Uterus (tissue), 3 donors: ENCODE measurements at regions not wholly inside any gene's neighbourhood (a gene's known extent, or its start where the extent isn't known, plus 50 kb on each side); places are given as distances from the start of the nearest gene placed in this dataset.
A peak's percentile ranks its signal among the peaks of the same experiment; 100 is the strongest.

Experiments
- DNase-seq, 2 donors: peaks; one replicate each; pipeline ENCODE4 v3.0.0-alpha.2; 2019 to 2020
- H3K27ac ChIP-seq, 2 donors: fragments of 200-600 bp; sonication (generic); 1 replicate in 1 of 2; 2 replicates in 1 of 2; pipeline ENCODE4 v1.5.1; 2016 to 2018
- H3K27me3 ChIP-seq, 2 donors: fragments of 200-600 bp; sonication (generic); one replicate each; pipeline ENCODE4 v1.5.1; 2018 to 2019; ENCODE audit warnings: control low read depth in 1 of 2
- H3K36me3 ChIP-seq, 2 donors: fragments of 200-600 bp; sonication (generic); one replicate each; pipeline ENCODE4 v1.5.1; 2019; ENCODE audit warnings: control low read depth in 1 of 2
- H3K4me1 ChIP-seq, 2 donors: fragments of 200-600 bp; sonication (generic); one replicate each; pipeline ENCODE4 v1.5.1; 2018 to 2019; ENCODE audit warnings: control low read depth in 1 of 2
- H3K4me3 ChIP-seq, 2 donors: fragments of 200-600 bp; sonication (generic); 1 replicate in 1 of 2; 2 replicates in 1 of 2; pipeline ENCODE4 v1.5.1; 2018 to 2019; ENCODE audit warnings: mild to moderate bottlenecking in 1 of 2
- H3K9me3 ChIP-seq, 2 donors: fragments of 200-600 bp; sonication (generic); one replicate each; pipeline ENCODE4 v1.5.1; 2019; ENCODE audit warnings: control low read depth in 1 of 2
- CTCF ChIP-seq, 4 experiments: fragments of 200-600 bp in 2 of 4; fragments of 450-650 bp in 2 of 4; sonication (generic) in 2 of 4; IDR thresholded peaks; one replicate each; pipeline ENCODE4 v1.5.1; 2016 to 2019; ENCODE audit warnings: antibody characterized with exemption in 4 of 4, mild to moderate bottlenecking in 2 of 4, moderate library complexity in 1 of 4
- POLR2A ChIP-seq, 2 donors: fragments of 450-650 bp; IDR thresholded peaks; one replicate each; pipeline ENCODE4 v1.6.1; 2016; ENCODE audit warnings: antibody characterized with exemption in 2 of 2, mild to moderate bottlenecking in 1 of 2, moderate library complexity in 1 of 2
- intact Hi-C: fragments of 100-400 bp; cut with DNase I; formaldehyde crosslinking; loops from one replicate; pipeline ENCODE4 v1.15.1; 2023; ENCODE audit warnings: low total_unique reads
- donor health status: DM: yes; HTN: yes; CAD: no.

DNA sequence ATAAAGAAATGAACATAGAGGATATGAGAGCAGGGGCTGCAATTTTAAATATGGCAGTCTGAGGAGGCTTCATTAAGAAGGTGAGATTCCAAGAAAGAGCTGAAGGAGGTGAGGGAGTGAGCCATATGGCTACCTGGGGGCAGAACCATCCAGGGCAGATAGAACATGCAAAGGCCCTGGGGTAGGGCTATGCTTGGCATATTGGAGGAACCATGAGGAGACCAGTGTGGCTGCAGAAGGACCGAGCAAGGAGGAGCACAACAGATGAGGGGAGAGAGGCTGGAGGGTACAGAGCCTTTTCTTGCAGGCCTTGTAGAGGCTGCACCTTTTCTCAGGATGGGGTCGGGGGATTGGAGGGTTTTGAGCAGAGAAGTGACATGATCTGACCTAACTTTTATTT lies 69.5 kb upstream of the GATA6 start:
- H3K4me1 ChIP-seq: no peaks in the 10 kb centered on the region
- no peak for TF ChIP-seq POLR2A (IDR thresholded peaks at IDR 0.05)
- TF ChIP-seq CTCF (IDR thresholded peaks at IDR 0.05): no peak
- H3K9me3 ChIP-seq: no peaks in the 10 kb centered on the region
- H3K36me3 ChIP-seq: no peaks in the 10 kb centered on the region
- DNase-seq: no peak
- no peaks in the 10 kb centered on the region for H3K27me3 ChIP-seq
- H3K4me3 ChIP-seq: no peak overlapping the region
- intact Hi-C loops: no loop called here
- H3K27ac ChIP-seq: no peak overlapping the region

DNA sequence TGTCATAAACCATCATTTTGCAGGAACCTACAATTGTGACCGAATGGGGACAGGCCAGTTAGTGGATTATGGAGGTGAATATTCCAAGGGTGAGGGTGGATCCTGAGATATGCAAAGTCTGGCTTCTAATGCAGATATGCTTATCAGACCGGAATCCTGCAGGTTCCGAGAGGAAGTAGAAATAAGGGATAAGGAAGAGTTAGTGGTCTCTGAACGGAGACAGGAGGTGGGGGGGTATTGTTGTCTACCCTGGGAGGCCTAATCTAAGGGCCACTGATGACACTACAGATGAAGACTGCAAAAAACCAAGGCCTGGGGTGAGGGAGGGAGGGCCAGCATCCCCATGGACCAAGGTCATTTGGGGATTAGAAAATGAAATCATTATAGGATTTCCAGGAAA lies 67.7 kb upstream of the GATA6 start:
- TF ChIP-seq POLR2A (IDR thresholded peaks at IDR 0.05) (no peak), CTCF (IDR thresholded peaks at IDR 0.05) (no peak)
- no peaks in the 10 kb centered on the region for H3K9me3 ChIP-seq
- H3K27ac ChIP-seq: no peak overlapping the region
- no peaks in the 10 kb centered on the region for H3K27me3 ChIP-seq
- H3K4me1 ChIP-seq: no peaks in the 10 kb centered on the region
- no peak overlapping the region for H3K4me3 ChIP-seq
- DNase-seq: no peak
- intact Hi-C loops: no loop called here
- no peaks in the 10 kb centered on the region for H3K36me3 ChIP-seq

GRCh38 chr18:22102953-22103646 lies 66.3 kb upstream of the GATA6 start:
- intact Hi-C loops: no loop called here
- Histone ChIP-seq H3K9me3 (no peaks in the 10 kb centered on the region), H3K36me3 (no peaks in the 10 kb centered on the region), H3K4me1 (no peaks in the 10 kb centered on the region), H3K27ac (no peak overlapping the region), H3K4me3 (no peak overlapping the region), H3K27me3 (no peaks in the 10 kb centered on the region)
- DNase-seq: peak in 1 of 2 donors; percentile 36
- TF ChIP-seq POLR2A (IDR thresholded peaks at IDR 0.05) (no peak), CTCF (IDR thresholded peaks at IDR 0.05) (no peak)

- no peak overlapping the region for H3K27ac ChIP-seq
- H3K36me3 ChIP-seq: no peaks in the 10 kb centered on the region
- H3K27me3 ChIP-seq: no peaks in the 10 kb centered on the region
- no peaks in the 10 kb centered on the region for H3K4me1 ChIP-seq
- no peak overlapping the region for H3K4me3 ChIP-seq
- no peak for DNase-seq
- TF ChIP-seq POLR2A (IDR thresholded peaks at IDR 0.05) (no peak), CTCF (IDR thresholded peaks at IDR 0.05) (no peak)
- intact Hi-C loops: no loop called here
- no peaks in the 10 kb centered on the region for H3K9me3 ChIP-seq
Observed at GRCh38 chr18:22103647-22104031, 65.8 kb upstream of the GATA6 start.

- H3K4me3 ChIP-seq: no peak overlapping the region
Observed at GRCh38 chr18:22106536-22107292, 62.7 kb upstream of the GATA6 start.

More at GRCh38 chr18:22106536-22107292, 62.7 kb upstream of the GATA6 start:
- H3K36me3 ChIP-seq: no peaks in the 10 kb centered on the region
- H3K27ac ChIP-seq: no peak overlapping the region
- H3K4me1 ChIP-seq: no peaks in the 10 kb centered on the region
- no peaks in the 10 kb centered on the region for H3K9me3 ChIP-seq
- intact Hi-C loops: no loop called here
- no peak for DNase-seq
- TF ChIP-seq POLR2A (IDR thresholded peaks at IDR 0.05): no peak
- no peaks in the 10 kb centered on the region for H3K27me3 ChIP-seq
